Activated B cell treated with CpG ODN at 0.5 μM for 24 hours (primary cell): ENCODE measurements at regions not wholly inside any gene's neighbourhood (a gene's known extent, or its start where the extent isn't known, plus 50 kb on each side); places are given as distances from the start of the nearest gene placed in this dataset.

Experiments
- ATAC-seq: fragments of 200-7000 bp; cut with Tn5 transposase; one replicate; pipeline ENCODE4 v1.10.0; 2021; ENCODE audit warnings: low read depth, mild to moderate bottlenecking, moderate library complexity
- CTCF ChIA-PET: fragments of 350-600 bp; sonication (Branson Sonifier 250); formaldehyde crosslinking; loops from one replicate; lab custom pipeline; 2021; ENCODE audit warnings: antibody characterized with exemption; lab: Charles Lee
- POLR2A ChIA-PET: fragments of 350-600 bp; sonication (Branson Sonifier 250); formaldehyde crosslinking; loops from one replicate; lab custom pipeline; 2021; ENCODE audit warnings: antibody characterized with exemption; lab: Charles Lee
- DNase-seq: peaks from one replicate; pipeline ENCODE4 v3.0.0; 2022
- H3K27ac Mint-ChIP-seq: one replicate; pipeline ENCODE4 v1.8.0; 2020; ENCODE audit warnings: mixed read lengths
- H3K27me3 Mint-ChIP-seq: one replicate; pipeline ENCODE4 v1.8.0; 2021; ENCODE audit warnings: mixed read lengths
- H3K36me3 Mint-ChIP-seq: one replicate; pipeline ENCODE4 v1.8.0; 2021; ENCODE audit warnings: low read depth, mixed read lengths
- H3K4me1 Mint-ChIP-seq: one replicate; pipeline ENCODE4 v1.8.0; 2021; ENCODE audit warnings: mixed read lengths
- H3K4me3 Mint-ChIP-seq: one replicate; pipeline ENCODE4 v1.8.0; 2020; ENCODE audit warnings: mild to moderate bottlenecking, mixed read lengths
- H3K9me3 Mint-ChIP-seq: one replicate; pipeline ENCODE4 v1.8.0; 2020; ENCODE audit warnings: mixed read lengths
- CTCF ChIP-seq: fragments of 200-600 bp; IDR thresholded peaks from one replicate; pipeline ENCODE4 v1.8.0; 2022; ENCODE audit warnings: antibody characterized with exemption, mild to moderate bottlenecking
- intact Hi-C: fragments of 100-400 bp; cut with micrococcal nuclease; formaldehyde crosslinking; loops from one replicate; pipeline ENCODE4 v1.15.1; 2024

- POLR2A ChIA-PET: no interaction called here
- H3K27ac Mint-ChIP-seq: no peak overlapping the region
- intact Hi-C loops: no loop called here
- DNase-seq (no peak), ATAC-seq (no peak)
- peaks cover 4% of the 10 kb centered on the region for H3K9me3 Mint-ChIP-seq
- no peaks in the 10 kb centered on the region for H3K4me1 Mint-ChIP-seq
- no peak overlapping the region for H3K4me3 Mint-ChIP-seq
- CTCF ChIA-PET: no interaction called here
- no peak for TF ChIP-seq CTCF
- no peaks in the 10 kb centered on the region for H3K27me3 Mint-ChIP-seq
- H3K36me3 Mint-ChIP-seq: no peaks in the 10 kb centered on the region
These were observed 764.0 kb upstream of the EDIL3 start for GRCh38 chr5:85148701-85149100.

- intact Hi-C loops: no loop called here
- no peaks in the 10 kb centered on the region for H3K36me3 Mint-ChIP-seq
- peaks cover 7% of the 10 kb centered on the region for H3K9me3 Mint-ChIP-seq
- CTCF ChIA-PET: no interaction called here
- no peaks in the 10 kb centered on the region for H3K27me3 Mint-ChIP-seq
- no peak overlapping the region for H3K27ac Mint-ChIP-seq
- ATAC-seq: no peak
- DNase-seq: no peak
- no peak for TF ChIP-seq CTCF
- no peak overlapping the region for H3K4me3 Mint-ChIP-seq
- no peaks in the 10 kb centered on the region for H3K4me1 Mint-ChIP-seq
- POLR2A ChIA-PET: no interaction called here
These were observed 774.7 kb upstream of the EDIL3 start for GRCh38 chr5:85159395-85159794.

GRCh38 chr5:85168474-85168873, 783.8 kb upstream of the EDIL3 start:
- no peak for TF ChIP-seq CTCF
- no peaks in the 10 kb centered on the region for H3K27me3 Mint-ChIP-seq
- H3K27ac Mint-ChIP-seq: no peak overlapping the region
- intact Hi-C loops: no loop called here
- H3K36me3 Mint-ChIP-seq: no peaks in the 10 kb centered on the region
- no peak overlapping the region for H3K4me3 Mint-ChIP-seq
- no peaks in the 10 kb centered on the region for H3K4me1 Mint-ChIP-seq
- ChIA-PET POLR2A (no interaction called here), CTCF (no interaction called here)
- DNase-seq (no peak), ATAC-seq (no peak)
- H3K9me3 Mint-ChIP-seq: peaks cover 10% of the 10 kb centered on the region

- DNase-seq (no peak), ATAC-seq (no peak)
- intact Hi-C loops: no loop called here
- Mint-ChIP-seq H3K4me1 (no peaks in the 10 kb centered on the region), H3K27me3 (no peaks in the 10 kb centered on the region), H3K36me3 (no peaks in the 10 kb centered on the region), H3K27ac (no peak overlapping the region), H3K4me3 (no peak overlapping the region), H3K9me3 (peaks cover 8% of the 10 kb centered on the region)
- no peak for TF ChIP-seq CTCF
- ChIA-PET CTCF (no interaction called here), POLR2A (no interaction called here)
These were observed 785.5 kb upstream of the EDIL3 start for GRCh38 chr5:85170183-85170582.

GRCh38 chr5:85173469-85173868, 788.8 kb upstream of the EDIL3 start:
- no peak for TF ChIP-seq CTCF
- Mint-ChIP-seq H3K36me3 (no peaks in the 10 kb centered on the region), H3K9me3 (no peaks in the 10 kb centered on the region), H3K27ac (no peak overlapping the region), H3K4me3 (no peak overlapping the region), H3K4me1 (no peaks in the 10 kb centered on the region), H3K27me3 (no peaks in the 10 kb centered on the region)
- CTCF ChIA-PET: no interaction called here
- POLR2A ChIA-PET: no interaction called here
- intact Hi-C loops: no loop called here
- ATAC-seq (no peak), DNase-seq (no peak)
